ENCODE measurements at regions not wholly inside any gene's neighbourhood (a gene's known extent, or its start where the extent isn't known, plus 50 kb on each side); places are given as distances from the start of the nearest gene placed in this dataset.

- TF ChIP-seq EZH2 (IDR thresholded peaks at IDR 0.05; ENCODE audit: borderline replicate concordance) = no peak
- TF ChIP-seq EZH2phosphoT487 (IDR thresholded peaks at IDR 0.05; ENCODE audit: low read depth, severe bottlenecking, unreplicated experiment) = no peak
- TF ChIP-seq CTCF (IDR thresholded peaks at IDR 0.05; ENCODE audit: poor library complexity) = no peak
- Histone ChIP-seq H3K79me2 (no peaks in the 10 kb centered on the region), H3K4me2 (no peak overlapping the region), H3K9me3 (ENCODE audit: low read depth) (no peaks in the 10 kb centered on the region), H2AFZ (no peak overlapping the region), H3K4me3 (no peak overlapping the region), H3K4me1 (ENCODE audit: insufficient read depth) (no peaks in the 10 kb centered on the region), H3K9me2 (replicated peaks; ENCODE audit: insufficient read depth) (no peaks in the 10 kb centered on the region), H3K27me3 (no peaks in the 10 kb centered on the region), H3K36me3 (replicated peaks; ENCODE audit: insufficient read depth, low read depth) (no peaks in the 10 kb centered on the region), H4K20me1 (ENCODE audit: insufficient read depth, poor library complexity, severe bottlenecking) (no peaks in the 10 kb centered on the region), H3K27ac (no peak overlapping the region)
- DNase-seq (ENCODE audit: low spot score) = no peak
- WGBS (ENCODE audit: low lambda C conversion rate, missing lambda C conversion rate) = 91% methylated on average over 3 of the region's 3 CpGs
Measured at GRCh38 chr10:10779511-10779910, 238.2 kb upstream of the CELF2 start.

GRCh38 chr10:10780746-10781145 lies 236.9 kb upstream of the CELF2 start:
- TF ChIP-seq EZH2phosphoT487 (IDR thresholded peaks at IDR 0.05; ENCODE audit: low read depth, severe bottlenecking, unreplicated experiment) (no peak), EZH2 (IDR thresholded peaks at IDR 0.05; ENCODE audit: borderline replicate concordance) (no peak), CTCF (IDR thresholded peaks at IDR 0.05; ENCODE audit: poor library complexity) (no peak)
- no peaks in the 10 kb centered on the region for H3K36me3 ChIP-seq (replicated peaks; ENCODE audit: insufficient read depth, low read depth)
- H3K4me1 ChIP-seq (ENCODE audit: insufficient read depth) = no peaks in the 10 kb centered on the region
- H2AFZ ChIP-seq = no peak overlapping the region
- no peak for DNase-seq (ENCODE audit: low spot score)
- no peaks in the 10 kb centered on the region for H4K20me1 ChIP-seq (ENCODE audit: insufficient read depth, poor library complexity, severe bottlenecking)
- H3K27ac ChIP-seq = no peak overlapping the region
- H3K9me2 ChIP-seq (replicated peaks; ENCODE audit: insufficient read depth) = no peaks in the 10 kb centered on the region
- no peaks in the 10 kb centered on the region for H3K79me2 ChIP-seq
- no peaks in the 10 kb centered on the region for H3K27me3 ChIP-seq
- H3K4me2 ChIP-seq = no peak overlapping the region
- H3K4me3 ChIP-seq = no peak overlapping the region
- 86% methylated on average over 3 of the region's 3 CpGs for WGBS (ENCODE audit: low lambda C conversion rate, missing lambda C conversion rate)
- no peaks in the 10 kb centered on the region for H3K9me3 ChIP-seq (ENCODE audit: low read depth)

- H4K20me1 ChIP-seq (ENCODE audit: insufficient read depth, poor library complexity, severe bottlenecking) = no peaks in the 10 kb centered on the region
- no peaks in the 10 kb centered on the region for H3K9me3 ChIP-seq (ENCODE audit: low read depth)
- H3K4me2 ChIP-seq = no peak overlapping the region
- H3K4me1 ChIP-seq (ENCODE audit: insufficient read depth) = no peaks in the 10 kb centered on the region
- 67% methylated on average over 5 of the region's 5 CpGs for WGBS (ENCODE audit: low lambda C conversion rate, missing lambda C conversion rate)
- H2AFZ ChIP-seq = no peak overlapping the region
- H3K27me3 ChIP-seq = no peaks in the 10 kb centered on the region
- H3K79me2 ChIP-seq = no peaks in the 10 kb centered on the region
- no peak overlapping the region for H3K27ac ChIP-seq
- DNase-seq (ENCODE audit: low spot score) = no peak
- TF ChIP-seq CTCF (IDR thresholded peaks at IDR 0.05; ENCODE audit: poor library complexity) = no peak
- no peak for TF ChIP-seq EZH2phosphoT487 (IDR thresholded peaks at IDR 0.05; ENCODE audit: low read depth, severe bottlenecking, unreplicated experiment)
- TF ChIP-seq EZH2 (IDR thresholded peaks at IDR 0.05; ENCODE audit: borderline replicate concordance) = no peak
- H3K9me2 ChIP-seq (replicated peaks; ENCODE audit: insufficient read depth) = no peaks in the 10 kb centered on the region
- H3K4me3 ChIP-seq = no peak overlapping the region
- H3K36me3 ChIP-seq (replicated peaks; ENCODE audit: insufficient read depth, low read depth) = no peaks in the 10 kb centered on the region
Measured at GRCh38 chr10:10782603-10783002, 235.1 kb upstream of the CELF2 start.

- Histone ChIP-seq H3K9me3 (ENCODE audit: low read depth) (no peaks in the 10 kb centered on the region), H2AFZ (no peak overlapping the region), H4K20me1 (ENCODE audit: insufficient read depth, poor library complexity, severe bottlenecking) (no peaks in the 10 kb centered on the region), H3K27me3 (no peaks in the 10 kb centered on the region), H3K27ac (no peak overlapping the region), H3K9me2 (replicated peaks; ENCODE audit: insufficient read depth) (no peaks in the 10 kb centered on the region), H3K4me3 (no peak overlapping the region), H3K36me3 (replicated peaks; ENCODE audit: insufficient read depth, low read depth) (no peaks in the 10 kb centered on the region), H3K79me2 (no peaks in the 10 kb centered on the region), H3K4me2 (no peak overlapping the region), H3K4me1 (ENCODE audit: insufficient read depth) (no peaks in the 10 kb centered on the region)
- no peak for DNase-seq (ENCODE audit: low spot score)
- TF ChIP-seq EZH2 (IDR thresholded peaks at IDR 0.05; ENCODE audit: borderline replicate concordance) = no peak
- TF ChIP-seq EZH2phosphoT487 (IDR thresholded peaks at IDR 0.05; ENCODE audit: low read depth, severe bottlenecking, unreplicated experiment) = no peak
- TF ChIP-seq CTCF (IDR thresholded peaks at IDR 0.05; ENCODE audit: poor library complexity) = no peak
Measured at GRCh38 chr10:10785627-10786026, 232.0 kb upstream of the CELF2 start.
